ENCODE measurements at regions not wholly inside any gene's neighbourhood (a gene's known extent, or its start where the extent isn't known, plus 50 kb on each side); places are given as distances from the start of the nearest gene placed in this dataset.
"Not testable (repeated sequence)": the region's sequence is repeated elsewhere in the genome, so short reads cannot be mapped to it uniquely, and the experiment has no call there.

GRCh38 chr19:23984911-23985310, 70.2 kb downstream of the ZNF726 start:
- DNase-seq: not testable (repeated sequence)

GRCh38 chr19:23986623-23987022, 71.9 kb downstream of the ZNF726 start:
- DNase-seq: no peak

- DNase-seq: no peak
Measured at GRCh38 chr19:23991170-23991569, 76.5 kb downstream of the ZNF726 start.

GRCh38 chr19:23992348-23992747, 77.7 kb downstream of the ZNF726 start:
- no peak for DNase-seq

GRCh38 chr19:23993440-23993839, 78.8 kb downstream of the ZNF726 start:
- no peak for DNase-seq

GRCh38 chr19:23996549-23996948, 81.9 kb downstream of the ZNF726 start:
- no peak for DNase-seq

GRCh38 chr19:23998568-23998967, 83.9 kb downstream of the ZNF726 start:
- no peak for DNase-seq

GRCh38 chr19:23999821-24000610, 85.3 kb downstream of the ZNF726 start:
- no peak for DNase-seq

- DNase-seq: no peak
Measured at GRCh38 chr19:24000656-24001055, 86.0 kb downstream of the ZNF726 start.

GRCh38 chr19:24002256-24002945, 84.6 kb upstream of the ZNF254 start:
- no peak for DNase-seq

GRCh38 chr19:24003537-24003936, 83.5 kb upstream of the ZNF254 start:
- DNase-seq: no peak

- no peak for DNase-seq
Measured at GRCh38 chr19:24004166-24004565, 82.8 kb upstream of the ZNF254 start.

- DNase-seq: no peak
Measured at GRCh38 chr19:24029941-24030636, 56.9 kb upstream of the ZNF254 start.

- no peak for DNase-seq
Measured at GRCh38 chr19:24032651-24033050, 54.3 kb upstream of the ZNF254 start.

GRCh38 chr19:24033301-24033962, 53.6 kb upstream of the ZNF254 start:
- DNase-seq: peak; percentile 68

GRCh38 chr19:24033963-24034342, 53.0 kb upstream of the ZNF254 start:
- peak; percentile 24 for DNase-seq

GRCh38 chr19:24035261-24035880, 51.6 kb upstream of the ZNF254 start:
- DNase-seq: not testable (repeated sequence)

Data from T1000 (cell line).